GM18867 (cell line): ENCODE measurements at regions not wholly inside any gene's neighbourhood (a gene's known extent, or its start where the extent isn't known, plus 50 kb on each side); places are given as distances from the start of the nearest gene placed in this dataset.

Experiments used
- ATAC-seq: cut with Tn5 transposase; IDR thresholded peaks from one replicate; pipeline ENCODE4 v1.9.1; 2021; ENCODE audit warnings: mild to moderate bottlenecking, moderate library complexity; ENCODE audit not compliant: unreplicated experiment

DNA sequence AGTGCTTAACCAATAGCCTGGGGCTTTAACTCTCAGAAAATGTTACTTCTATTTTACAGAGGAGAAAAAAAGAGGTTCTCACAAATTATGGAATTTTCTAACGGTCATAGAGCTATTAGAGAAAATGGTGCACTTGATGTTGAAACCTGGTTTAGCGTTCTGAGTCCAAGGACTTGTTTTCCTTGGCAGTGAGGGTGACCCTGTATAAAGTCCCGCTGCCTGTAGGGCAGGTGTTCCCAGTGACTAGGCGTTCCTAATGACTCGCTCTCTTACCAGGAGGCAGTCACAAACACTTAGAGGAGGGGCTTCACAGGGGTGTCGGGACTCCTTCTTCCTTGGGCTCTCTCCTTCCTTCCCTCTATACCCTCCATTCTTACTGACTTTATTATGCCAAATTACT is 175.8 kb downstream of the ACTR3 start:
- no peak for ATAC-seq

DNA sequence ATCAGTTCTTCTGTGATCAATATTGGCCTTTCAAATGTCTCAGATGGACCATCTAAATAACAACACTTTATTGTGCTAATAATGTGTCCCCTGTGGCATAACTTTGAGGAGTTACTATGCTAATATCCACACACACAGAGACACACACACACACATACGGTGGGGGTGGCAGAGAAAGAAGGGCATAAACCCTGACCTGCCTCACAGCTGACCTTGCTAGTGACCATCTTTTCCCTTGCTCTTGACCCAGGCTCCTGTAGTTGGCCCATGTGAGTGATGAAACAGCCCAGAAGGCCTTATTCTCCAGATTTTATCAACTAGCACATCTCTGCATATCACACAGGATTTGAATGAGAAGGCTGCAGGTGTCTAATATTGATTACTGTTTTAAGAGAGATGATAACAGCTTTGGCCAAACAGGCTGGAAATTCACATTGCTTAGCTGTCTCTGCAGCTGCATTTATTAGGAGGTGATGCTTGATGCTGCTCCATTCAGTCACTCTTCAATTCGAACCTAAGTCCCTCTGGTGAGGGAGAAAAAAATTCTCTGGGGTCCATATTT is 176.4 kb downstream of the ACTR3 start:
- no peak for ATAC-seq

DNA sequence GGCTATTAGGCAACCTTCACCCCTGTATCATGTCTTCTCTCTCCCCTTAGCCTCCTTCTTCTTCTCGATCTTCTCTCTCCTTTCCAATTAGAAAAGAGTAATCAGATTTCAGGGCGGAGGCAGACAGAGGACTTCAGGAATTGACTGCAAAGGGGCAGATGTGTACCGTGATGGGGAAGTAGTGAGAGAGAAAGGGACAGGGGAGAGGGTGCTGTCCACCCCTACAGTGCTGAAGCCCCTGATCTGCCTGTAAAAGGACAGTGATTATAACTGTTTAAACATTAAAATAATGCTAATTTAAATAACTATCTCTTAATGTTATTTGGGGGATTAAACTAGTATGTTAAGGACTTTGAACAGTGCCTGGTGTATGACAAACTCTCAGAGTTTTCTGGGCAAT is 178.5 kb downstream of the ACTR3 start:
- ATAC-seq, result no peak

DNA sequence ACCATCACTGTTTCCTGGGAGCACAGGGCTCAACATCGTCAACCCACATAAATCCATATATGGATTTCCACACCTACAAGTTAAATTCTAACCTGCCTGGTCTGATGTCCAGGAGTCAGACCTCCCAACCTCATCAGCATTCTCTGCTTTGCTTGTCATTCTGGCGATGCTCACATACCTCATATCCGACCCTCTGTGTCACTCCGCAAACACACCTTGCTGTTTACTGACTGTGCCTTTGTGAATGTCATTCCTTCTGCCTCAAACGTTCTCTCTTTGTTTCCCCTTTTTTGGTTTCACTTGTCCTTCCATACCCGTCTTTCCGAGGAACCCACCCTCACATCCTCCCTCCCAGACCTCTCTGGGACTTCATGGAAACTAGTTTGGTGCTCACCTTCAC is 187.1 kb downstream of the ACTR3 start:
- no peak for ATAC-seq

DNA sequence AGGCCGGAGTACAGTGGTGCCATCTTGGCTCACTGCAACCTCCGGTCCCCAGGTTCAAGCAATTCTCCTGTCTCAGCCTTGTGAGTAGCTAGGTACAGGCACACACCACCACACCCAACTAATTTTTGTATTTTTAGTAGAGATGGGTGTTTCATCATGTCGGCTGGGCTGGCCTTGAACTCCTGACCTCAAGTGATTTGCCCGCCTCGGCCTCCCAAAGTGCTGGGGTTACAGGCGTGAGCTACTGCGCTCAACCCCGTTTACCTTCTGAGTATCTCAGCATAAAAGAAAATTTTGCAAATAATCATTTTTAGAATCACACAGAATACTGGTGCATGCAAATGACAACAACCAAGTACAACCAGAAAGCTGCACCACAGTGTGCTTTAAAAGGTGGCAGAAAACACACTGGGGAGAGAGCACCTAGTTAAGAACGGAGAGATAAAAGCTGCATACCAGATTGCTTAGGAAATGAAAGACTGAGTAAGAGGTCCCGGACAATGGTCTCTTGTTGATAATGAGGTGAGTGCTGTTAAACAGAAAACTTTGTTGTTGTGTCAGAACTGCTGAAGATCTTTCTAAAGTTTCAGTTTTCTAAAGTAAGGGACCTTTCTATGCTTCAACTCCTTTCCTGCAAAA is 189.6 kb downstream of the ACTR3 start:
- ATAC-seq, result no peak

- ATAC-seq, result no peak
Measured at GRCh38 chr2:114082731-114083433, 193.0 kb downstream of the ACTR3 start.

DNA sequence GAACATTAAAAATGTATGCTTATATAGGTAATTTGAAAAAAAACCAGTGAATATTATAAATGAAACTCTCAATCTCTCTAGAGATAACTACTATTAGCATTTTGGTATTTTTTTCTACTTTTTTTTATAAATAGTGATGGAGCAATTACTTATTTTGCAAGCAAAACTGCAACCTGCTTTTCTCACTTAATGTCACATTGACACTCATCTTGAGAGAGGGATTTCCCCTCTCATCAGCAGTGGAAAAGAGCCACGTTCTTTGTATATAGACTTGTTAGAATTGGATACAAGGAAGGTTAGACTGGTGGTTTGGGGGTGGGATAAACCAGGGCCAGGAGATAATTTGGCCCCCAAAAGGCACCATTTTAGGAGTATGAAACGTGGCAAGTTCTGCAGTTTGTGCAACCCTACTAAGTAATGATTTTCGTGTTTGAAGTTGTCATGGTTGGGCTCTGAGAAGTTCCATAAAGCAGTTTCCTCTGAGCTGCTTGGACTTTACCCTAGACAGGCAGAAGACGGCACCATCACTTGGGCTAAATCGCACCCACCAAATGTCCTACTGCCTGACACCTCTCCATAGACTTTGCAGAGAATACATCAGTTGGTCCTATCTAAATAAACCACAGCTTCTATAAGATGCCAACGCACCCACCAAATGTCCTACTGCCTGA is 194.0 kb downstream of the ACTR3 start:
- peak; percentile 54 for ATAC-seq

GRCh38 chr2:114085238-114085637 is 195.3 kb downstream of the ACTR3 start:
- ATAC-seq, result no peak

DNA sequence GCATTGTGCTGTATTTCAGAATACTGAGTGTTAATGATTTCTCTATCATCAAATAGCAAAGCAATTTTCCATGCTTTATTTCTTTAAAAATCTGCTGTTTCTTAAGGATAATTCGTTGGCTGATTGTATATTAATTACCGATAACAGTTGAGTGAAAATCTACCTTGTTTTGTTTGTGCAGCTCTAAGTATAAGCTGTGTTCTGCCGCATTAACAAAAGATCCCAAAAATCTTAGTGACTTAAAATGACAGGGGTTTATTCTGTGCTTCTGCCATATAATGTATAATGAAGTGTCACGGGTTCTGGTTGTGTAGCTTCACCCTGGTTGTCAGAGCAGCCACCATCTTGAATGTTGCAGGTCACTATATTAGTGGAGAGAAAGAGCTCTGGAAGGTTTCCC is 196.1 kb downstream of the ACTR3 start:
- ATAC-seq, result no peak

- no peak for ATAC-seq
Measured at GRCh38 chr2:114089636-114090319, 199.9 kb downstream of the ACTR3 start.

DNA sequence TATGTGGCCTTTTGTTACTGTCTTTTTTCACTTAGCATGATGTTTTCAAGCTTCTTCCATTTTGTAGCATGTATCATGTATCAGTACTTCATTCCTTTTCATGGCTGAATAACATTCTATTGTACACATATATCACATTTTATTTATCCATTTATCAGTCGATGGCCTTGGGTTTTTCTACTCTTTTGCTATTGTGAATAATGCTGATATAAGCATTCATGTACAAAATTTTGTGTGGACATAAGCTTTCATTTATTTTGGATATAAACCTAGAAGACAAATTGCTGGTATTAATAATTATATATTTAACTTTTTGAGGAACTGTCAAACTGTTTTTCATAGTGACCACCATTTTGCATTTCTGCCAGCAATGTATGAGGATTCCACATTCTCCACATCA is 201.1 kb downstream of the ACTR3 start:
- no peak for ATAC-seq

- no peak for ATAC-seq
Measured at GRCh38 chr2:114108249-114108648, 218.4 kb downstream of the ACTR3 start.

GRCh38 chr2:114108824-114109416 is 219.0 kb downstream of the ACTR3 start:
- ATAC-seq, result no peak

- no peak for ATAC-seq
Measured at GRCh38 chr2:114111329-114111728, 221.4 kb downstream of the ACTR3 start.

DNA sequence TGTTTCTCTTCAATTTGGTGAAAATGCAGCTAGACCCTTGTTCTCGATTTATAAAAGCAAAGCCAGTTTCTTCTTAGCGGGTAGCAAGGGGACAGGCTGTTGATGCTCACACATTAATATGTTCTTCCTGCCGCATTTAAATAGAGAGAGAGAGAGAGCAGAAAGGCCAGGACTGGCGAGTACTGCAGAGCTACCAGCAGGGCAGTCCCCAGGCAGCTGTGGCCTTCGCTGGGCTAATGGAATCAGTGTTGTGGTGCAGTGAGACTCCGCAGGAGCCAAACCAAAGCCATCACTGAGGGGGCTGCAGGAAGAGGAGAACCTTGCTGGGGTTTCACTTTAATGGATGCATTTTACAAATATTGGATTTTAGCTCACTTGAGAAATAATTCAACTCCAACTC is 223.6 kb downstream of the ACTR3 start:
- ATAC-seq, result no peak

GRCh38 chr2:114118088-114118487 is 228.2 kb downstream of the ACTR3 start:
- no peak for ATAC-seq

DNA sequence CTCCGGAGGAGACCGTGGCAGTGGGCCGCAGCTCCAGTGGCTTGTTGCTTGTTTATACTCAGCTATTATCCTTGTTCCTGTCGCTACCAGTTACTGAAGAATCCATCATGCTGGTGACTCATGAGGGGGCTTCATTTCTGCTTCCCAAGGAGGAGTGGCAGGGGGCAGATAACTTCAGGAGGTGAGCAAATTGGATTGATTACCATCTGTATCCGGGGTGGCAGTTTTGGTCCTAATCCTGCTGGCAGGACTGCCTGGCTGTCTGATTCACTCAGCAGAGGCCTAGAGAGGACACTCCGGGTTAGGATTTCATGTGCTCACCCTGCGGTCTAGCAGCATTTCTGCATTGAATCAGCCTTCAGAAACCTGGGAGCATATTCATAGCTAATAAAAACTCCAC is 230.0 kb downstream of the ACTR3 start:
- no peak for ATAC-seq

- ATAC-seq, result no peak
Measured at GRCh38 chr2:114122930-114123329, 233.0 kb downstream of the ACTR3 start.

GRCh38 chr2:114123925-114124324 is 234.0 kb downstream of the ACTR3 start:
- no peak for ATAC-seq

DNA sequence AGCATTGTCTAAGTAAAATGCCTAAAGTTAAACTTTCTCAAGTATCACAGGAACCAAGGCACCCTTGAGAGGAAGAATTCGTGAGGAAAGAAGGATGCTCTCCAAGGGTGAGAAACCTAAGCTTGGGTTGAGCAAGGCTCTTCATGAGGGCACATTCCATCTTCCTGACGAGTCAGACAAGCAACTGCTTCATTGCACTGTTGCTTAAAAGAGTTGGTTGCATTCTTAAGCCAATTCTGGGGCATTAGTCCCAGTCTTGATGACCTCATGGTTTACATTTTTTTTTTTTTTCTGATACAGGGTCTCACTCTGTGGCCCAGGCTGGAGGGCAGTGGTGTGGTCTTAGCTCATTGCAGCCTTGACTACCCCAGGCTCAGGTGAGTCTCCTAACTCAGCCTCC is 237.5 kb downstream of the ACTR3 start:
- ATAC-seq, result no peak

GRCh38 chr2:114128263-114128662 is 238.4 kb downstream of the ACTR3 start:
- no peak for ATAC-seq
